Endothelial cell of umbilical vein (primary cell): ENCODE measurements at regions not wholly inside any gene's neighbourhood (a gene's known extent, or its start where the extent isn't known, plus 50 kb on each side); places are given as distances from the start of the nearest gene placed in this dataset.

Experiments
- BruUV-seq: library from RNA; stranded (reverse); fragments of 400-500 nt; replicated peaks from 2 replicates; lab custom pipeline; 2021; lab: Mats Ljungman, UMichigan
- CTCF ChIA-PET: fragments of 300-600, 350-600 bp; sonication (Branson Sonifier 250); formaldehyde crosslinking; loops from one replicate; lab custom pipeline; 2021; ENCODE audit warnings: antibody characterized with exemption, inconsistent platforms; lab: Charles Lee
- POLR2A ChIA-PET: fragments of 300-600, 350-600 bp; sonication (Branson Sonifier 250); formaldehyde crosslinking; loops from one replicate; lab custom pipeline; 2021; ENCODE audit warnings: antibody characterized with exemption, inconsistent platforms; lab: Charles Lee
- DNase-seq: peaks from one replicate; pipeline ENCODE4 v3.0.0-alpha.2; 2011; ENCODE audit warnings: low read depth, low spot score
- FAIRE-seq: peaks from 2 replicates; lab custom pipeline; 2011; peaks lifted over from hg19 to GRCh38; lab: Jason Lieb, UNC
- H2AFZ ChIP-seq: 2 replicates; pipeline ENCODE4 v1.6.0; 2012; ENCODE audit warnings: low read depth, low read length, control low read depth, inconsistent platforms
- H3K27ac ChIP-seq: 2 replicates; pipeline ENCODE4 v1.5.1; 2011; ENCODE audit warnings: low read depth, mild to moderate bottlenecking, control low read depth, low read length, moderate library complexity; ENCODE audit not compliant: insufficient read depth
- H3K27me3 ChIP-seq, 2 experiments: 2 replicates each; pipeline versions ENCODE4 v1.6.0 to v1.6.1; 2011; ENCODE audit warnings: low read length in 2 of 2, mixed read lengths in 1 of 2; ENCODE audit not compliant: control insufficient read depth in 2 of 2, insufficient read depth in 2 of 2
- H3K36me3 ChIP-seq, 2 experiments: 2 replicates in 1 of 2; 3 replicates in 1 of 2; pipeline ENCODE4 v1.5.1; 2011; ENCODE audit warnings: low read length in 2 of 2, mild to moderate bottlenecking in 1 of 2, moderate library complexity in 1 of 2; ENCODE audit not compliant: control insufficient read depth in 2 of 2, insufficient read depth in 2 of 2; ENCODE audit errors: extremely low read depth in 1 of 2
- H3K4me1 ChIP-seq: 3 replicates; pipeline ENCODE4 v1.5.1; 2011; ENCODE audit warnings: mild to moderate bottlenecking, low read length; ENCODE audit not compliant: control insufficient read depth, insufficient read depth; ENCODE audit errors: extremely low read depth
- H3K4me2 ChIP-seq: 2 replicates; pipeline ENCODE4 v1.6.1; 2011; ENCODE audit warnings: low read length, control low read depth, mixed read lengths; ENCODE audit not compliant: insufficient read depth
- H3K4me3 ChIP-seq, 3 experiments: fragments of 200-600 bp in 1 of 3; sonication (generic), shearing (Covaris generic) in 1 of 3; replicated peaks in 1 of 3; 2 replicates each; pipeline ENCODE4 v1.5.1; 2011 to 2016; ENCODE audit warnings: control low read depth in 3 of 3, low read length in 3 of 3, mild to moderate bottlenecking in 2 of 3, inconsistent platforms in 1 of 3, low read depth in 1 of 3, moderate library complexity in 1 of 3; ENCODE audit not compliant: insufficient read depth in 1 of 3
- H3K79me2 ChIP-seq: 2 replicates; pipeline ENCODE4 v1.6.0; 2012; ENCODE audit warnings: low read length, inconsistent platforms; ENCODE audit not compliant: control insufficient read depth, insufficient read depth
- H3K9ac ChIP-seq: replicated peaks from 2 replicates; pipeline ENCODE3; 2011; ENCODE audit warnings: low read length, control low read depth; ENCODE audit not compliant: insufficient read depth; ENCODE audit errors: extremely low read depth
- H3K9me1 ChIP-seq: replicated peaks from 3 replicates; pipeline ENCODE4 v1.6.0; 2011; ENCODE audit warnings: mild to moderate bottlenecking, low read length; ENCODE audit not compliant: control insufficient read depth, insufficient read depth; ENCODE audit errors: extremely low read depth
- H3K9me3 ChIP-seq: replicated peaks from 2 replicates; pipeline ENCODE4 v1.5.1; 2012; ENCODE audit warnings: low read length, inconsistent platforms; ENCODE audit not compliant: control insufficient read depth, insufficient read depth
- H4K20me1 ChIP-seq: replicated peaks from 2 replicates; pipeline ENCODE3; 2011; ENCODE audit warnings: mild to moderate bottlenecking, low read length; ENCODE audit not compliant: control insufficient read depth, insufficient read depth; ENCODE audit errors: extremely low read depth
- CTCF ChIP-seq, 2 donors: IDR thresholded peaks; 1 replicate in 1 of 2; 2 replicates in 1 of 2; pipeline ENCODE4 v1.5.1; 2011; ENCODE audit warnings: low read length in 2 of 2, mild to moderate bottlenecking in 2 of 2, moderate library complexity in 2 of 2, control low read depth in 1 of 2, inconsistent platforms in 1 of 2, low read depth in 1 of 2; ENCODE audit not compliant: insufficient read depth in 1 of 2; ENCODE audit errors: extremely low read depth in 1 of 2
- EZH2 ChIP-seq: IDR thresholded peaks from 2 replicates; pipeline ENCODE4 v1.6.1; 2012; ENCODE audit warnings: borderline replicate concordance, low read depth, mild to moderate bottlenecking, moderate library complexity, low read length, inconsistent platforms; ENCODE audit not compliant: severe bottlenecking
- FOS ChIP-seq: IDR thresholded peaks from 2 replicates; pipeline ENCODE4 v1.6.1; 2011; ENCODE audit warnings: mild to moderate bottlenecking, low read length, moderate library complexity, borderline replicate concordance; ENCODE audit not compliant: insufficient read depth
- GATA2 ChIP-seq: IDR thresholded peaks from 2 replicates; pipeline ENCODE4 v1.7.0; 2011; ENCODE audit warnings: low read depth, mild to moderate bottlenecking, moderate library complexity, mixed read lengths, low read length; ENCODE audit not compliant: insufficient read length, insufficient read depth
- JUN ChIP-seq: IDR thresholded peaks from 2 replicates; pipeline ENCODE4 v1.6.1; 2011; ENCODE audit warnings: borderline replicate concordance, low read depth; ENCODE audit not compliant: insufficient read length, insufficient read depth
- MAX ChIP-seq: IDR thresholded peaks from 2 replicates; pipeline ENCODE4 v1.6.1; 2011; ENCODE audit not compliant: insufficient read depth, insufficient read length
- MYC ChIP-seq: IDR thresholded peaks from one replicate; pipeline ENCODE4 v1.6.1; 2011; ENCODE audit warnings: mild to moderate bottlenecking, low read depth, low read length
- POLR2A ChIP-seq: IDR thresholded peaks from 2 replicates; pipeline ENCODE4 v1.6.1; 2012; ENCODE audit warnings: low read depth, mild to moderate bottlenecking, control low read depth, low read length
- POLR2AphosphoS5 ChIP-seq: IDR thresholded peaks from 2 replicates; pipeline ENCODE4 v1.6.1; 2012; ENCODE audit warnings: low read depth, mild to moderate bottlenecking, control low read depth, low read length, moderate library complexity; ENCODE audit not compliant: insufficient read depth
- dilution Hi-C: fragments of 300-500 bp; cut with MboI; formaldehyde crosslinking; loops from one replicate; pipeline ENCODE4 v1.15.0; 2019; ENCODE audit warnings: low sequenced_read_pairs; ENCODE audit not compliant: extremely low pct_ligation_motif_present
- intact Hi-C: fragments of 100-400 bp; cut with micrococcal nuclease; formaldehyde crosslinking; loops from one replicate; pipeline ENCODE4 v1.10.0; 2022

- no peaks in the 10 kb centered on the region for H3K27me3 ChIP-seq
- no peak overlapping the region for H3K4me3 ChIP-seq
- H3K27ac ChIP-seq, result no peak overlapping the region
- POLR2A ChIA-PET, result no interaction called here
- no peaks in the 10 kb centered on the region for H3K9me1 ChIP-seq
- no peak overlapping the region for H3K9ac ChIP-seq
- no peak for TF ChIP-seq POLR2A
- no peak for TF ChIP-seq MYC
- no peak for TF ChIP-seq JUN
- TF ChIP-seq POLR2AphosphoS5, result no peak
- no peak for TF ChIP-seq MAX
- no peak for TF ChIP-seq FOS
- no peak for TF ChIP-seq GATA2
- no peak for TF ChIP-seq EZH2
- TF ChIP-seq CTCF (IDR thresholded peaks at IDR 0.05; ENCODE audit: extremely low read depth in 1 of 2, insufficient read depth in 1 of 2, low read depth in 1 of 2, low read length in 2 of 2), result no peak
- H3K4me2 ChIP-seq, result no peak overlapping the region
- DNase-seq, result no peak
- dilution Hi-C loops, result no loop called here
- no peaks in the 10 kb centered on the region for H4K20me1 ChIP-seq
- no peaks in the 10 kb centered on the region for H3K79me2 ChIP-seq
- intact Hi-C loops, result no loop called here
- CTCF ChIA-PET, result interaction anchor here (1.6 kb wide), 1 partner anchor 10 kb away, joined by 4 read pairs; no protein-coding TSS in a partner anchor
- no TSS peak for BruUV-seq
- no peak for FAIRE-seq
- no peak overlapping the region for H2AFZ ChIP-seq
- no peaks in the 10 kb centered on the region for H3K4me1 ChIP-seq
- H3K36me3 ChIP-seq, result no peaks in the 10 kb centered on the region
- no peaks in the 10 kb centered on the region for H3K9me3 ChIP-seq
Observed at GRCh38 chr6:50589751-50590470, 123.4 kb upstream of the TFAP2D start.
